RWPE1 (cell line): ENCODE measurements at regions not wholly inside any gene's neighbourhood (a gene's known extent, or its start where the extent isn't known, plus 50 kb on each side); places are given as distances from the start of the nearest gene placed in this dataset.

Experiments used
- CTCF ChIA-PET: fragments of 350-600 bp; sonication (Branson Sonifier 250); formaldehyde crosslinking; extraction: SDS; loops from one replicate; lab custom pipeline; 2021; lab: Yijun Ruan, JAX
- POLR2A ChIA-PET: fragments of 400-600 bp; formaldehyde crosslinking; extraction: SDS; loops from one replicate; lab custom pipeline; 2020; ENCODE audit warnings: antibody characterized with exemption; ENCODE audit not compliant: low non-redundant PET; lab: Yijun Ruan, JAX
- DNase-seq: peaks from one replicate; pipeline ENCODE4 v3.0.0; 2012; ENCODE audit warnings: low spot score
- H3K27ac ChIP-seq: fragments of 450-650 bp; 2 replicates; pipeline ENCODE4 v1.5.1; 2017
- CTCF ChIP-seq: fragments of 450-650 bp; conservative IDR thresholded peaks from 2 replicates; pipeline ENCODE4 v1.5.1; 2017; ENCODE audit warnings: low read depth, mild to moderate bottlenecking

DNA sequence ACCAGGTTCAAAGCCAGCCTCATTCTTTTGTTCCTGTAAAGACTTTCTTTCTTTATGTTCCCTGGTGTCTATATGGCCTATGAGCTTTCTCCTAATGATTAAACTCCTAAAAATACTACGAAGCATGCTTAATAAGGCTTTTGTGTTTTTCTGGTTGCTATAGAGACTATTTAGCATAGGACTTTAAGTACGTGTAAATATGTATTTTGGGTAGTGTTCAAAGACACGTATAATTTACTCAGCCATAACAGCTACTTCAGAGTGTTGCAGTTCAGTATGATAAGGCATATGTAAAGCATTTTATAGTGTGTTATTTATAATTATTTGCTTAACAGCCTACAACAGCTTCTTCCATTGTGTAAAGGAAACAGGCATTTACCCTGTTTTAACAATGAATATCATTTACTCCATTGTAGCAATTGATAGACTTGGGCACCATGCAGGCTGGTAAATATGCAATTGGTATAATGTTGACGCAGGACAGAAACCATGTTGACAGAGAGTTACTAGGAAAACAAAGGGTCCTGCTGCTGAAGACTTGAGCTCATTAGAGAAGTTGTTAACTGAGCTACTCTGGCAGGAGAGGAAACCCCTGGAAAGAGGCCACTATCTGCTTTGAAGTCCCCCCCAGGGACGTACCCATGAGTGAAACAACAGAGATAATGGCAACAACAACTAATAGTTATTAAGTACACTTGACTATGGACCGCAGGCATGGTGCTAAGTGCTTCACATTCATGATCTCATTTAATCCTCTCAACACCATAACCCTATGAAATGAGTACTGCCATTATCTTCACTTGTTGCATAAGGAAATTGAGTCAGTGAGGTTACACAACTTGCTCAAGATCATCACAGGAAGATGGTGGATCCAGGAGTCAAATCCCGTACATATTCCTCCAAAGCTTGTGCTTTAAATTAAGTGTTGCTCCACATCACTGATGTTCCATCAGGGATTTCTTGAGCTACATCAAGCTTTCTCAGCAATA lies 342.2 kb upstream of the DYNLRB2 start:
- DNase-seq: no peak
- H3K27ac ChIP-seq: no peak overlapping the region
- TF ChIP-seq CTCF: no peak
- CTCF ChIA-PET: no interaction called here
- POLR2A ChIA-PET: no interaction called here

GRCh38 chr16:80197741-80198201 lies 343.0 kb upstream of the DYNLRB2 start:
- H3K27ac ChIP-seq: peak overlapping the region; percentile 80
- ChIA-PET CTCF (no interaction called here), POLR2A (no interaction called here)
- TF ChIP-seq CTCF: no peak
- peak; percentile 81 for DNase-seq

GRCh38 chr16:80191928-80192327 lies 348.9 kb upstream of the DYNLRB2 start:
- ChIA-PET CTCF (interaction anchor here (1.2 kb wide), 1 partner anchor 12 kb away, joined by 3 read pairs; no protein-coding TSS in a partner anchor), POLR2A (no interaction called here)
- no peak overlapping the region for H3K27ac ChIP-seq
- DNase-seq: no peak
- TF ChIP-seq CTCF: no peak

- DNase-seq: no peak
- CTCF ChIA-PET: no interaction called here
- POLR2A ChIA-PET: no interaction called here
- no peak for TF ChIP-seq CTCF
- H3K27ac ChIP-seq: no peak overlapping the region
Observed at GRCh38 chr16:80189476-80190175, 351.2 kb upstream of the DYNLRB2 start.

DNA sequence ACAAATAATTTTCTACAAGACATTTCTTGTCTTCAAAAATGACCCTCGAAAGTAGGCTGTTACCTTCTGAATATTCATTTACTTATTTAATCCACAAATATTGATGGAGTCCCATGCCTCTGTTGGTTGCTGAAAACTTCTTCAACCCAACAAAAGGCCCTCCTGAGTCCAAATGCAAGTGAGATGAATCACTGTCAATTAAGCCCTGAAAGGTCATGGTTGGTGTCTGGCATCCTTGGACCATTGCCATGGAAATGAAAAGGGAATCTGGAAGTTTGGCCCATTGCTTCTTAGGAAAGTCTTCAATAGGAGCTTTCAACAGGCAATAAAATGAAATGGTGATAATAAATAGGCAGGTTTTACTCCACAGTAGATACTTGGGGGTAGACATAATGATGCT lies 364.7 kb upstream of the DYNLRB2 start:
- POLR2A ChIA-PET: no interaction called here
- no peak for TF ChIP-seq CTCF
- no peak overlapping the region for H3K27ac ChIP-seq
- peak; percentile 13 for DNase-seq
- CTCF ChIA-PET: no interaction called here

- no peak for DNase-seq
- POLR2A ChIA-PET: no interaction called here
- no peak for TF ChIP-seq CTCF
- CTCF ChIA-PET: no interaction called here
- no peak overlapping the region for H3K27ac ChIP-seq
Observed at GRCh38 chr16:80175011-80175410, 365.8 kb upstream of the DYNLRB2 start.
